ENCODE measurements at regions not wholly inside any gene's neighbourhood (a gene's known extent, or its start where the extent isn't known, plus 50 kb on each side); places are given as distances from the start of the nearest gene placed in this dataset.

DNA sequence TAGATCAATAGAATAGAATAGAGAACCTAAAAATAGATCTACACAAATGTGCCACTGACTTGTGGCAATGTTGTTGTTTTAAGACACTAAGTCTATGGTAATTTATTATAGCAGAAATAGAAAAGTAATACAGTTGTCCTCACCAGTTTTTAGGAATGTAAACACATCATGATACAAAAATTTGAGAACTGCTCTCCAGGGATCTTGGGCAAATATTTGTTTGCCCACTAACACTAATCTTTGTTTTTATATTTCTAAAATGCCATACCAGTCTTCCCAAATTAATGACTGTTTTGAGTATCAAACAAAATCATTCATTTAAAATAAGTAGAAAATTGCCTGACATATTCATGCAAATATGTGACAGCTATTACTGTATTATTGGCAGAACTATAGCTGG lies 297.6 kb downstream of the BRINP1 start:
- TF ChIP-seq, protein P1, sequence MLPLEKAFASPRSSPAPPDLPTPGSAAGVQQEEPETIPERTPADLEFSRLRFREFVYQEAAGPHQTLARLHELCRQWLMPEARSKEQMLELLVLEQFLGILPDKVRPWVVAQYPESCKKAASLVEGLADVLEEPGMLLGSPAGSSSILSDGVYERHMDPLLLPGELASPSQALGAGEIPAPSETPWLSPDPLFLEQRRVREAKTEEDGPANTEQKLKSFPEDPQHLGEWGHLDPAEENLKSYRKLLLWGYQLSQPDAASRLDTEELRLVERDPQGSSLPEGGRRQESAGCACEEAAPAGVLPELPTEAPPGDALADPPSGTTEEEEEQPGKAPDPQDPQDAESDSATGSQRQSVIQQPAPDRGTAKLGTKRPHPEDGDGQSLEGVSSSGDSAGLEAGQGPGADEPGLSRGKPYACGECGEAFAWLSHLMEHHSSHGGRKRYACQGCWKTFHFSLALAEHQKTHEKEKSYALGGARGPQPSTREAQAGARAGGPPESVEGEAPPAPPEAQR (tag by site-specific recombination; IDR thresholded peaks at IDR 0.05): no peak
- TF ChIP-seq CTCF (tag by site-specific recombination; IDR thresholded peaks at IDR 0.05) (no peak), SCRT1 (tag by site-specific recombination; IDR thresholded peaks at IDR 0.05; ENCODE audit: borderline replicate concordance) (no peak), YY1 (tag by site-specific recombination; IDR thresholded peaks at IDR 0.05) (no peak), PRDM2 (tag by site-specific recombination; IDR thresholded peaks at IDR 0.05; ENCODE audit: borderline replicate concordance) (no peak), ZNF133 (tag by site-specific recombination; IDR thresholded peaks at IDR 0.05) (no peak), ZBTB8A (tag by site-specific recombination; IDR thresholded peaks at IDR 0.05) (no peak), REST (tag by site-specific recombination; IDR thresholded peaks at IDR 0.05) (no peak), ZBTB21 (tag by site-specific recombination; IDR thresholded peaks at IDR 0.05) (no peak), ZNF416 (tag by site-specific recombination; IDR thresholded peaks at IDR 0.05) (no peak), ZNF473 (tag by site-specific recombination; IDR thresholded peaks at IDR 0.05) (no peak)
- TF ChIP-seq, protein P2, sequence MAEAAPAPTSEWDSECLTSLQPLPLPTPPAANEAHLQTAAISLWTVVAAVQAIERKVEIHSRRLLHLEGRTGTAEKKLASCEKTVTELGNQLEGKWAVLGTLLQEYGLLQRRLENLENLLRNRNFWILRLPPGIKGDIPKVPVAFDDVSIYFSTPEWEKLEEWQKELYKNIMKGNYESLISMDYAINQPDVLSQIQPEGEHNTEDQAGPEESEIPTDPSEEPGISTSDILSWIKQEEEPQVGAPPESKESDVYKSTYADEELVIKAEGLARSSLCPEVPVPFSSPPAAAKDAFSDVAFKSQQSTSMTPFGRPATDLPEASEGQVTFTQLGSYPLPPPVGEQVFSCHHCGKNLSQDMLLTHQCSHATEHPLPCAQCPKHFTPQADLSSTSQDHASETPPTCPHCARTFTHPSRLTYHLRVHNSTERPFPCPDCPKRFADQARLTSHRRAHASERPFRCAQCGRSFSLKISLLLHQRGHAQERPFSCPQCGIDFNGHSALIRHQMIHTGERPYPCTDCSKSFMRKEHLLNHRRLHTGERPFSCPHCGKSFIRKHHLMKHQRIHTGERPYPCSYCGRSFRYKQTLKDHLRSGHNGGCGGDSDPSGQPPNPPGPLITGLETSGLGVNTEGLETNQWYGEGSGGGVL (tag by site-specific recombination; IDR thresholded peaks at IDR 0.05): no peak

Measured in HEK293 (cell line).